DOHH2 (cell line): ENCODE measurements at regions not wholly inside any gene's neighbourhood (a gene's known extent, or its start where the extent isn't known, plus 50 kb on each side); places are given as distances from the start of the nearest gene placed in this dataset.
"Not testable (repeated sequence)": the region's sequence is repeated elsewhere in the genome, so short reads cannot be mapped to it uniquely, and the experiment has no call there.

Source experiments
- H3F3A ChIP-seq: fragments of 200-600 bp; sonication (generic), shearing (Covaris generic); 2 replicates; pipeline ENCODE4 v1.6.0; 2016; ENCODE audit warnings: antibody characterized with exemption, mild to moderate bottlenecking; ENCODE audit not compliant: control insufficient read depth, insufficient read depth
- H3K27ac ChIP-seq: fragments of 200-600 bp; sonication (generic); 2 replicates; pipeline ENCODE4 v1.5.1; 2014; ENCODE audit warnings: low read depth, mild to moderate bottlenecking, low read length, moderate library complexity
- H3K27me3 ChIP-seq: fragments of 200-600 bp; sonication (generic); 2 replicates; pipeline ENCODE4 v1.6.1; 2014; ENCODE audit warnings: mild to moderate bottlenecking, low read length, mixed read lengths; ENCODE audit not compliant: control insufficient read depth
- H3K36me3 ChIP-seq: fragments of 200-600 bp; sonication (generic); 2 replicates; pipeline ENCODE4 v1.6.1; 2014; ENCODE audit warnings: mild to moderate bottlenecking, low read length, moderate library complexity, mixed read lengths; ENCODE audit not compliant: control insufficient read depth
- H3K4me1 ChIP-seq: fragments of 200-600 bp; sonication (generic); 2 replicates; pipeline ENCODE4 v1.6.1; 2014; ENCODE audit warnings: mild to moderate bottlenecking, low read length, mixed read lengths; ENCODE audit not compliant: control insufficient read depth
- H3K4me2 ChIP-seq: fragments of 200-600 bp; sonication (generic); 2 replicates; pipeline ENCODE4 v1.6.0; 2014; ENCODE audit warnings: mild to moderate bottlenecking, low read length, moderate library complexity
- H3K4me3 ChIP-seq: fragments of 200-600 bp; sonication (generic); 2 replicates; pipeline ENCODE4 v1.5.1; 2014; ENCODE audit warnings: mild to moderate bottlenecking, low read length, mixed read lengths
- H3K79me2 ChIP-seq: fragments of 200-600 bp; sonication (generic); 2 replicates; pipeline ENCODE4 v1.6.1; 2014; ENCODE audit warnings: mild to moderate bottlenecking, low read length, mixed read lengths; ENCODE audit not compliant: control insufficient read depth
- H3K9me2 ChIP-seq: fragments of 200-600 bp; sonication (generic); replicated peaks from 2 replicates; pipeline ENCODE4 v1.6.1; 2014; ENCODE audit warnings: mild to moderate bottlenecking, low read length, mixed read lengths; ENCODE audit not compliant: control insufficient read depth
- H3K9me3 ChIP-seq: fragments of 200-600 bp; sonication (generic); 2 replicates; pipeline ENCODE4 v1.6.1; 2014; ENCODE audit warnings: antibody characterized with exemption, low read length, mixed read lengths; ENCODE audit not compliant: control insufficient read depth, insufficient read depth
- H4K20me1 ChIP-seq: fragments of 200-600 bp; sonication (generic); 2 replicates; pipeline ENCODE4 v1.6.0; 2014; ENCODE audit warnings: low read depth, mild to moderate bottlenecking, antibody characterized with exemption, low read length, moderate library complexity; ENCODE audit not compliant: control insufficient read depth, insufficient read depth
- EZH2phosphoT487 ChIP-seq: fragments of 200-600 bp; sonication (generic); IDR thresholded peaks from 2 replicates; pipeline ENCODE4 v1.6.1; 2017; ENCODE audit warnings: borderline replicate concordance, mild to moderate bottlenecking, antibody characterized with exemption, low read length, moderate library complexity, mixed read lengths
- TF ChIP-seq, protein P1 (sequence below): fragments of 200-600 bp; sonication (generic); IDR thresholded peaks from one replicate; pipeline ENCODE4 v1.5.1; 2014; ENCODE audit warnings: antibody characterized with exemption, mild to moderate bottlenecking, low read depth, low read length; ENCODE audit not compliant: poor library complexity, severe bottlenecking

DNA sequence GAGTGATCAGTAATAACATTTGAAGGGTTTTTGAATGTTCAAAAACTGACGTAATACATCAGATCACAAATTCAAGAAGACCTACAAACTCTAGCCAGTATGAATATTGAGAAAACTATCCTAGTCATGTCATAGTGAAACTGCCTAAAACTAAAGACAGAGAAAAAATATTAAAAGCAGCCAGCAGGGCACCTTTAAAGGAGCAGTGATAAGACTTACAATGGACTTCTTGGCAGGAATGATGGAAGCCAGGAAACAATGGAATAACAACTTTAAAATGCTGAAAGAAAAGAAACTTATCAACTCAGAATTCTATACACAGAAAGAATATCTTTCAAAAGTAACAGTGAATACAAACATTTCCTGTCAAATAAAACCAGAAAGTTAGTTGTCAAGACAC, 78.3 kb upstream of the CTBP2 start:
- Histone ChIP-seq H3K27ac (no peak overlapping the region), H3K4me2 (no peak overlapping the region), H3K36me3 (no peaks in the 10 kb centered on the region), H3K4me3 (no peak overlapping the region), H3K4me1 (no peaks in the 10 kb centered on the region), H4K20me1 (no peaks in the 10 kb centered on the region), H3K9me2 (no peaks in the 10 kb centered on the region), H3F3A (no peaks in the 10 kb centered on the region), H3K79me2 (no peaks in the 10 kb centered on the region), H3K27me3 (no peaks in the 10 kb centered on the region), H3K9me3 (peaks cover 10% of the 10 kb centered on the region; the same call in 1 of the 2 replicates)
- TF ChIP-seq, protein P1, sequence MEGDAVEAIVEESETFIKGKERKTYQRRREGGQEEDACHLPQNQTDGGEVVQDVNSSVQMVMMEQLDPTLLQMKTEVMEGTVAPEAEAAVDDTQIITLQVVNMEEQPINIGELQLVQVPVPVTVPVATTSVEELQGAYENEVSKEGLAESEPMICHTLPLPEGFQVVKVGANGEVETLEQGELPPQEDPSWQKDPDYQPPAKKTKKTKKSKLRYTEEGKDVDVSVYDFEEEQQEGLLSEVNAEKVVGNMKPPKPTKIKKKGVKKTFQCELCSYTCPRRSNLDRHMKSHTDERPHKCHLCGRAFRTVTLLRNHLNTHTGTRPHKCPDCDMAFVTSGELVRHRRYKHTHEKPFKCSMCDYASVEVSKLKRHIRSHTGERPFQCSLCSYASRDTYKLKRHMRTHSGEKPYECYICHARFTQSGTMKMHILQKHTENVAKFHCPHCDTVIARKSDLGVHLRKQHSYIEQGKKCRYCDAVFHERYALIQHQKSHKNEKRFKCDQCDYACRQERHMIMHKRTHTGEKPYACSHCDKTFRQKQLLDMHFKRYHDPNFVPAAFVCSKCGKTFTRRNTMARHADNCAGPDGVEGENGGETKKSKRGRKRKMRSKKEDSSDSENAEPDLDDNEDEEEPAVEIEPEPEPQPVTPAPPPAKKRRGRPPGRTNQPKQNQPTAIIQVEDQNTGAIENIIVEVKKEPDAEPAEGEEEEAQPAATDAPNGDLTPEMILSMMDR: no peak
- no peak for TF ChIP-seq EZH2phosphoT487

DNA sequence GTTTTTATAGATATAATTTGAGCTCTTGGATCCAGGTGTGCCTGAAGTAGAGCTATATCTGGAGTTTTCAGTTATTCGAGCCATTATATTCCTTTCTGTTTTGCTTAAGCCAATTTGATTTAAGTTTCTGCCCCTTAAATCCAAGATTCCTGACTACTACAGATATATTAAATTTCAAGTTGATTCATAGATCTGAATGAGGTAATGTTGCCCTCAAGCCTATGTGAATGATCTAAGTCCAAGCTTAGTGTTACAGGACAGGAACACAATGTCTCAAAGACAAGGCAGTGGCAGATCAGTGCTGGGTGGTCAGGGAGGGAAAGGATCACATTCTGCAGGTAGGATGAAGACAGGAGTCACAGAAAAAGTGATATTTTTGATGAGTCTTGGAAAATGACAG, 75.7 kb upstream of the CTBP2 start:
- H3K4me1 ChIP-seq: no peaks in the 10 kb centered on the region
- no peaks in the 10 kb centered on the region for H4K20me1 ChIP-seq
- peaks cover 10% of the 10 kb centered on the region; the same call in 1 of the 2 replicates for H3K9me3 ChIP-seq
- H3K36me3 ChIP-seq: no peaks in the 10 kb centered on the region
- H3K27ac ChIP-seq: no peak overlapping the region
- no peak for TF ChIP-seq EZH2phosphoT487
- TF ChIP-seq, protein P1: no peak
- H3K9me2 ChIP-seq: no peaks in the 10 kb centered on the region
- H3K79me2 ChIP-seq: no peaks in the 10 kb centered on the region
- no peaks in the 10 kb centered on the region; the same call in 1 of the 2 replicates for H3K27me3 ChIP-seq
- no peak overlapping the region for H3K4me2 ChIP-seq
- no peak overlapping the region for H3K4me3 ChIP-seq
- no peaks in the 10 kb centered on the region for H3F3A ChIP-seq

DNA sequence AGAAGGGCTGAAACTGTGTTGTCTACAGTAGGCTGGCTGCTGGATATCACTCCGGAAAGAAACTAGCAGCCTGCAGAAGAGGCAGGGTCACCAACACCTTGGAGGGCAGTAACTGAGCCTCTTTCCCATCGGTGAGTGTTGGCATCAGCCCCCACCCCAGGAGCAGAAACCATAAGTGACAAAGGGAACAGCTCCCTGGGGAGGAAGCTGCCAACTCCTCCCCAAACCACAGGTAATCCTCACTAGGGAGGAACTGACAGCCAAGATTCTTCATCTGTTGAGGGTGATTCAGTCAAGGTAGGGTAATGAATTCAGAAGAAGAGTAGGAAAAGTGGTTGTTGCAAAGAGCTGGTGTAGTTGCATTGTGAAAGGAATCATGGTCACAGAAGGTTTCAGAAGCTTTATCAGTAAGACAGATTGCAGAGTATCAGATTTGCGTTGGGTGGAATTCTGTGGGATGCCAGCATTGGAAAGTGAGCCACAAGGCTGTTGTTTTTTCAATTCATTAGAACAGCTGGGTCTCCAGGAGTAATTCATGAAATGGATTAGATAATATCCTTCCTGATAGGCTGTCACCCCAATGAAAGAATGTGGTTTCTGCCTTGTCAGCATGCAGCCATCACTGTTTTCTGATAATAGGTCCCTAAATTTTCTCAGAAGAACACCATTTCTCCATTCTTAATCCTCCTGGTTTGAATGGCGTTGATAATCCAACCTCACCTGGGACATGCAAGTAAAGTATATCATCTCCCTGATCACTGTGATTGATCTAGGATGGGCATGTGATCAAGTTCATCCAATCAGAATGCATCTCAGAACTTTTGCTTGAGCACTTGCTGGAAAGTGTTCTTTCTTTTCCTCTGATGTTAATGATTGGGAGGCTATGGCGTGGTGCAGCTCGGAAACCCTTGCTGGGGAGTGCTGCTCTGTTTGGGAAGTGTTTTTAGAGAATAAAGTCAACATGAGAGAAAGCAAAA, 75.0 kb upstream of the CTBP2 start:
- H3K79me2 ChIP-seq: no peaks in the 10 kb centered on the region
- no peak overlapping the region for H3K4me2 ChIP-seq
- no peaks in the 10 kb centered on the region for H3F3A ChIP-seq
- no peaks in the 10 kb centered on the region for H3K36me3 ChIP-seq
- no peaks in the 10 kb centered on the region for H4K20me1 ChIP-seq
- peaks cover 10% of the 10 kb centered on the region; the same call in 1 of the 2 replicates for H3K9me3 ChIP-seq
- no peaks in the 10 kb centered on the region for H3K4me1 ChIP-seq
- TF ChIP-seq, protein P1: no peak
- TF ChIP-seq EZH2phosphoT487: no peak
- H3K27ac ChIP-seq: no peak overlapping the region
- no peaks in the 10 kb centered on the region; the same call in 1 of the 2 replicates for H3K27me3 ChIP-seq
- no peak overlapping the region for H3K4me3 ChIP-seq
- no peaks in the 10 kb centered on the region for H3K9me2 ChIP-seq

DNA sequence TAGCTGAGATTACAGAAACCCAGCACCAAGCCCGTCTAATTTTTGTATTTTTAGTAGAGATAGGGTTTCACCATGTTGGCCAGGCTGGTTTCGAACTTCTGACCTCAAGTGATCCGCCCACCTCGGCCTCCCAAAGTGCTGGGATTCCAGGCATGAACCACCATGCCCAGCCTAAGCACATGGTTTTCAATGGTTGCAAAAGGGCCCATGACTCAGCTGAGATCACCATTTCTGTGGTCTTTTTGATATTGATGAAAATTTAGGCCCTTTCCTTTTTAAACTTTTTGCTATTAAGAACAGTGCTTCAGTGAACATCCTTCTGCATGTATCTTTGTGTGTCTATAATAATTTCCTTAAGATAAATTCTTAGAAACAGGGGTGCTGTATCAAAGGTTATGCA, 74.2 kb upstream of the CTBP2 start:
- H3K27me3 ChIP-seq, H3K4me1 ChIP-seq, H3F3A ChIP-seq, H3K4me3 ChIP-seq, H3K27ac ChIP-seq, H3K9me2 ChIP-seq, H4K20me1 ChIP-seq, H3K36me3 ChIP-seq, H3K4me2 ChIP-seq, H3K9me3 ChIP-seq, H3K79me2 ChIP-seq: not testable (repeated sequence)
